ENCODE measurements at regions not wholly inside any gene's neighbourhood (a gene's known extent, or its start where the extent isn't known, plus 50 kb on each side); places are given as distances from the start of the nearest gene placed in this dataset.

GRCh38 chr7:115135146-115135545, 213.3 kb downstream of the MDFIC start:
- DNase-seq (ENCODE audit: low read depth, low spot score), result no peak

DNA sequence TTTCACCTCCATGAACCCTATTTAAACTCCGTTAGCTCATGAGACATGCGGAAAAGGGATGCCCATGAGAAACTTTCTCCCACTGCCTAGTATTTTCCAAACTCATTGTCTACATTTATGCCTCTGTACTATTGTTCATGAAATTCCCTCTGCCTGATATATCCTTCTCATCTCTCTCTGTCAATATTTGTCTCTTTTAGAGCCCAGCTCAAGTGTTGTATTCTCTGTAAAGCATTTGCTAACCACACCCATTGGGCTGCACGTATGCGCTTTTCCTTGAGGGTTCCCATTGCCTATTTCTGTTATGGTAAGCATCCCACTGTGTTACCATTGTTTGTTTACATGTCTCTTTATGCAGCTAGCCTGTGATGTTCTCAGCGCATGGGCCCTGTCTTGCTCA, 211.4 kb downstream of the MDFIC start:
- no peak for DNase-seq (ENCODE audit: low read depth, low spot score)

GRCh38 chr7:115132096-115132495, 210.2 kb downstream of the MDFIC start:
- no peak for DNase-seq (ENCODE audit: low read depth, low spot score)

GRCh38 chr7:115128154-115128553, 206.3 kb downstream of the MDFIC start:
- no peak for DNase-seq (ENCODE audit: low read depth, low spot score)

DNA sequence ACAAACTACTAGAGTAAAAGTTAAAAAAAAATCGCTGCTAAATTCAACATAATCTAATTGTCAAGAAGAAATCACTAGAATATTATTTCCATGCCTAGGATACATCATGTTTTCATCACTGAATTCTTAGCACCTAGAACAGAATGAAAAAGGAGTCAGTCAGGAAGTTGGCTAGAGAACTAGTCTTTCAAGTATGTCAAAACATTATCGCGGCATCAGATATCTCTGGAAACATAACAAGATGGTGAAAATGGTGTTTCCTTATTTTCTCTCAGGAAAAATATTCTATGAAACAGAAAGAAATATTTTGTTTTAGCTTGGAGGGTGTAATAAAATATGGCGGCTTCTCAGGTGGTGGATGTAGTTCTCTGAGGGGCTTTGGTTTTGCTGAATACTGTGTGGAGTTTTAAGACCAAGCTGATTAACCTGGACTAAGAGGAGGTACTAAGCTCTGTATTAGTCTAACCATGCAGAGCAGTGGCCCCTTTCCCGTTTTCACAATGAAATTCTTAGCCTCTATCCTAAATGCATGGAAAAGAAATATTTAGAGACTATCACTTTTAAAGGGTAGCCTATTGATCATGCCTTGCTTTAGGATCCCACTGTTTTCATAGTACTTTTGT, 205.6 kb downstream of the MDFIC start:
- DNase-seq (ENCODE audit: low read depth, low spot score), result no peak

GRCh38 chr7:115125750-115126149, 203.9 kb downstream of the MDFIC start:
- DNase-seq (ENCODE audit: low read depth, low spot score), result no peak

DNA sequence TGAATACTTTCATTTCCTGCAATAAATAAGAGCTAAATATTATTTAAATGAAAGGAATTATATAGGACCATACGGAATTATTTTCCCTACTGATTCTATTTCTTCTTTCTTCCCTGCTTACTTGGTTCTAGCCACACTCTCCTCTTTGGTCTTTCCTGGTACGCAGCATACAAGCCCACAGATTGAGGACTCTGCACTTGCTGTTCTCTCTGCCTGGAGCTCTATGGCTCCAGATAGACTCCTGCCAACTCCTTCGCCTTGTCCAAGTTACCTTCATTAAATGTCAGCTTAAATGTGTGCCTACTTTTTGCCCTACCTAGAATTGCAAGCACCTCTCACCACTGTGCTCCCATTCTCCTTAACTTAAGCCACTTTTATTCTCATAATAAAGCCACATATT, 203.4 kb downstream of the MDFIC start:
- DNase-seq (ENCODE audit: low read depth, low spot score), result no peak

GRCh38 chr7:115124409-115124939, 202.6 kb downstream of the MDFIC start:
- no peak for DNase-seq (ENCODE audit: low read depth, low spot score)

GRCh38 chr7:115123441-115123840, 201.5 kb downstream of the MDFIC start:
- no peak for DNase-seq (ENCODE audit: low read depth, low spot score)

DNA sequence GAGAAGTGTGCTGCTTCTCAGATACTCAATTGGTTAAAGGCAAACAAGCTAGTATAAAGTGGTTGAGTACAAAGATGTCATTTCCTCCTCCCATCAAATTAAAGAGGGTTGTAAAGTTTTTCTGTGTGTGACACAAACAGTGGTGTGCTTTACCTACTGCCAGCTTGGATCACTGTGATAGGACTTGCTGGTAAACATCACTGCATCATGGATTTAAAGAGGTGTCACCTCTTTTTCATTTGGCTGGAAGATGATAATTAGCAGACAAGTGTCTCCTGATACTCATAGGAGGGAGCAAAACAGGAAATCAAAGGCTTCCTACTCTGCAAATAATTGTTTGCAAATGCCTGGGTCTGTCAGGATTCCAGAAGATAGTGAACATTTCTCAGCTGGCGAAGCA, 200.5 kb downstream of the MDFIC start:
- no peak for DNase-seq (ENCODE audit: low read depth, low spot score)

DNA sequence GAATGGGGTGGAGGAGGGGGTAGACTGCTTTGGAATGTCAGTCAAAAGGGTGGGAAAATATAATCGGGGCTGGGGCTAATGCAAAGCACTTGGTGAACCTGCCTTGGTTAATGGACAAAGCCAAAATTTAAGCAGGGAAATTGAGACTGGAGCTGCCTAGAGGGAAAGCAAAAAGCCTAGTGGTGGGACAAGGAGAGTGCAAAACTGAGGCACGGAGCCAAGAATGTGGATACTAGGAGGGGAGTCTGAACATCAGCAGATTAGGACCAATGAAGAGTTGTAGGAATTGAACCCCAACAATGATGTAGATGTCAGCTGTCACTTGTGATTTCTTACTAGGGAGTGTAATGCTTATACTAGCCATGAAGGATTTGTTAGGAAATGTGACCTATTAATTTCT, 195.9 kb downstream of the MDFIC start:
- no peak for DNase-seq (ENCODE audit: low read depth, low spot score)

- no peak for DNase-seq (ENCODE audit: low read depth, low spot score)
These were observed 195.2 kb downstream of the MDFIC start for GRCh38 chr7:115116773-115117715.

DNA sequence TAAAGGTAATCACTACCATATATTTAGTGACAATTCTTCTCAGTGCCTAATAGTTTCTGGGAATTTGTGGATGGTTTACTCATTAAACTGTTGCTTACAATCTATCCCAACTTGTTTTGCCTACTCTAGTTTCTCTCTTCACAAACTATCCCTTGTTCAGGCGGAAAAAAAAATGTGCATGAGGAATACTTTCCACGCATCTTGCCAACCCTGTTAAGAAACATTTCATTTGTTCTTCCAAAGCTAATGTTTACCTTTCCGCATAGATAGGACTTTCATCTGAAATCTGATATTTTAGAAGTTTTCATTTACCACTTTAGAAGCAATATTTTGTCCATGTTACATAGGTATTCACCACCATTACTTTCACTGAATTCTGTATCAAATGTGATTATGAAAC, 191.9 kb downstream of the MDFIC start:
- no peak for DNase-seq (ENCODE audit: low read depth, low spot score)

GRCh38 chr7:115113131-115113530, 191.2 kb downstream of the MDFIC start:
- DNase-seq (ENCODE audit: low read depth, low spot score), result no peak

DNA sequence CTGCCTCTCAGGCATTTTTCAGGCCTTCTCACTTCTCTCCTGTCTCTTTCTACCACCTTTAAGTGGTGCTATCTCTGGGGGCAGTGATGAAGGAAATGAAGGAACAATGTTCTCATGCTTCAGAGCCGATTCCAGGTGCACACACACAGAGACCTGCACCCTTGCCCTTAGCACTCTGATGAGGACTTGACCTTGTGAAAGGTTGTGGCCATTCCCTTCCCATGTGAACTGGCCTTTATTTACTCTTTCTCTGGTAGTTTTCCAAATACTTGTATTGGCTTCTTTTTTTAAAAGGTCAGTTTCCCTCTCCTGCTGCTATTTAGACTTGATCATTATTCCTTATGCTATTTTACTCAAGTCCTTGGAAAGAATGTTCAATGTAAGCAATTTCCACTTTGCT, 188.6 kb downstream of the MDFIC start:
- no peak for DNase-seq (ENCODE audit: low read depth, low spot score)

- no peak for DNase-seq (ENCODE audit: low read depth, low spot score)
These were observed 184.4 kb downstream of the MDFIC start for GRCh38 chr7:115106316-115106715.

- DNase-seq (ENCODE audit: low read depth, low spot score), result no peak
These were observed 180.8 kb downstream of the MDFIC start for GRCh38 chr7:115102738-115103137.

DNA sequence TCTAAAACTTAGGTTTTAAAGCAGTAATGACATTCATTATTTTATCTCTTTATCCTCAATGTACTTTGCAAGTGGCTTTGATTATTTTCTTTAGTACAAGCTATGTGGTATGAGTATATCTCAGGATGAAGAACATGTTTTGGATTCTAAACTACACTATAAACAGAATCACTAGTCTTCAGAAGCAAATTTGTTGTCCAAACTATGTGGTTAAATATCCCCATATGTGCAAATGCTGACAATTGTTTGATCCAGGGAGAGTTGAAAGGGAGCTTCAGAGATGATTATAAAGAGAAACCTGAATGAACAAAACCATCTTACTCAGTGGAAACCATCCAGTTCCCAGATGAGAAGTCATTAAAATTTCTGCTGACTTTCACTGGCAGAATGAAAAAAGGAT, 179.3 kb downstream of the MDFIC start:
- DNase-seq (ENCODE audit: low read depth, low spot score), result no peak

- no peak for DNase-seq (ENCODE audit: low read depth, low spot score)
These were observed 178.0 kb downstream of the MDFIC start for GRCh38 chr7:115099906-115100305.

DNA sequence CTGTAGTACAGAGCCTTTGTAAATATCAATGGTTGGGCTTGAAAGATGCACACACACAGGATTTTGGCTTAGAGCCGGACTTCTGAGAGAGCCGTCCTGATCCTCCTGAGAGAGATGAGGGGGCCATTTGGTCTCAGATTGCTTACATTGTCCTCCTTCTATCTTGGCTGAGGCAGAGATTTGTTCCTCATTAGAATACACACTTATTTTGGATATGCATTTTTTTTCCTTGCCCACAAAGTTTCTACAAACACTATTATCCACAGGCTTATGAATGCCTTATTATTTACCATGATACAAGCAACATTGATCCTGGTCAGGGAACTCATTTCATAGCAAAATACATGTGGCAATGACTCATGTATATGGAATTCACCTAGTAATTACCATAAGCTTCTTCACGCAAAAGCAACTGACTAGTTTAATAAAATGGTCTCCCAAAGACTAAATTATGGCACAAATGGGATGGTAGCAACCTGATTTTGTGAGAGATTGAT, 175.3 kb downstream of the MDFIC start:
- no peak for DNase-seq (ENCODE audit: low read depth, low spot score)

- no peak for DNase-seq (ENCODE audit: low read depth, low spot score)
These were observed 174.4 kb downstream of the MDFIC start for GRCh38 chr7:115096262-115096661.

- DNase-seq (ENCODE audit: low read depth, low spot score), result no peak
These were observed 172.3 kb downstream of the MDFIC start for GRCh38 chr7:115094163-115094562.

DNA sequence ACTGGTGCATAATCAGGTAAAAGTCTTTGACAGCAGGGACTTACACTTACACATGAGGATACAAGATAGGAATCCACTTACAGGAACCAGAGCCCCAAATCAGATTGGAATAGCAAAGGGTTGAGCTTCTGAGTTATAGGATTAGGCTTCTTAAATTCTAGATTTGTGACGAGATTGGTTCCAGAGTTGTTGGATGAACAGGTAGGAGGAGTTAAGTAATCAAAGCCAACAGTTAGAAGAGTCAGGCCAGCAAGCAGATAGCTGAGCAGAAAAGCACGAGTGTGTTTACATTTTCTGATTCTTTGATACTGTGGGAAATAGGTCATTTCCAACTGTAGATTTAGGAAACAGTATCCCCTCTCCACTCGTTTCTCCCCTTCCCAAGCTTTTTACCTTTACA, 167.0 kb downstream of the MDFIC start:
- DNase-seq (ENCODE audit: low read depth, low spot score), result no peak

Data from smooth muscle cell of the brain vasculature (primary cell).